ENCODE measurements at regions not wholly inside any gene's neighbourhood (a gene's known extent, or its start where the extent isn't known, plus 50 kb on each side); places are given as distances from the start of the nearest gene placed in this dataset.

GRCh38 chr2:78318275-78318674 is 707.2 kb upstream of the REG3G start:
- Mint-ChIP-seq H3K27me3 (ENCODE audit: low read depth) (no peaks in the 10 kb centered on the region), H3K4me1 (ENCODE audit: low read depth) (no peaks in the 10 kb centered on the region), H3K4me3 (no peak overlapping the region), H3K9me3 (peaks cover 19% of the 10 kb centered on the region), H3K36me3 (ENCODE audit: insufficient read depth) (no peaks in the 10 kb centered on the region)
- ATAC-seq (no peak), DNase-seq (no peak)

GRCh38 chr2:78330193-78330592 is 695.3 kb upstream of the REG3G start:
- ATAC-seq (no peak), DNase-seq (no peak)
- no peaks in the 10 kb centered on the region for H3K27me3 Mint-ChIP-seq (ENCODE audit: low read depth)
- H3K36me3 Mint-ChIP-seq (ENCODE audit: insufficient read depth) = no peaks in the 10 kb centered on the region
- H3K4me1 Mint-ChIP-seq (ENCODE audit: low read depth) = no peaks in the 10 kb centered on the region
- H3K4me3 Mint-ChIP-seq = no peak overlapping the region
- peaks cover 3% of the 10 kb centered on the region for H3K9me3 Mint-ChIP-seq

DNA sequence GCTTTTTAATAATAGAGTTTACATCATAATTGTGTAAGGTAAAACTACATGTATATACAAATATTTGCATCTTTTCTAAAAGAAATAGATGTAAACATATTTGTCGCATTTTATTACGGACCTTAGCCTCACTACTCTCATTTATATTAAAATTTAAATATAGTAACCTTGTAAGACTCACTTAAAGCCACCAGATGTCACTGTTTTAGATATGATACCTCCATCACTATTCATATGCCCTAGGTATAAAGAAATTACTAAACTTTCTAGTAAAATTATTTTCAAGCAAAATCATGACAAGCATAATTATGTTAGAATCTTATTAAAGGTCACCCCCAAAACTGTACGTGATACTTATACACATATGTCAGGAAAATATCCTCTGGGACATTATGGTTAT is 674.3 kb upstream of the REG3G start:
- DNase-seq (no peak), ATAC-seq (no peak)
- Mint-ChIP-seq H3K4me1 (ENCODE audit: low read depth) (no peaks in the 10 kb centered on the region), H3K27me3 (ENCODE audit: low read depth) (no peaks in the 10 kb centered on the region), H3K36me3 (ENCODE audit: insufficient read depth) (no peaks in the 10 kb centered on the region), H3K9me3 (peaks cover 11% of the 10 kb centered on the region), H3K4me3 (no peak overlapping the region)

GRCh38 chr2:78353168-78353567 is 672.3 kb upstream of the REG3G start:
- ATAC-seq (no peak), DNase-seq (no peak)
- H3K9me3 Mint-ChIP-seq = peaks cover 14% of the 10 kb centered on the region
- H3K36me3 Mint-ChIP-seq (ENCODE audit: insufficient read depth) = no peaks in the 10 kb centered on the region
- H3K4me1 Mint-ChIP-seq (ENCODE audit: low read depth) = no peaks in the 10 kb centered on the region
- no peaks in the 10 kb centered on the region for H3K27me3 Mint-ChIP-seq (ENCODE audit: low read depth)
- no peak overlapping the region for H3K4me3 Mint-ChIP-seq

- no peak for ATAC-seq
- Mint-ChIP-seq H3K4me3 (no peak overlapping the region), H3K4me1 (ENCODE audit: low read depth) (no peaks in the 10 kb centered on the region), H3K9me3 (peaks cover 22% of the 10 kb centered on the region), H3K27me3 (ENCODE audit: low read depth) (no peaks in the 10 kb centered on the region), H3K36me3 (ENCODE audit: insufficient read depth) (no peaks in the 10 kb centered on the region)
- DNase-seq = no peak
Measured at GRCh38 chr2:78355967-78356366, 669.5 kb upstream of the REG3G start.

- Mint-ChIP-seq H3K4me3 (no peak overlapping the region), H3K36me3 (ENCODE audit: insufficient read depth) (no peaks in the 10 kb centered on the region), H3K4me1 (ENCODE audit: low read depth) (no peaks in the 10 kb centered on the region), H3K9me3 (peaks cover 13% of the 10 kb centered on the region), H3K27me3 (ENCODE audit: low read depth) (no peaks in the 10 kb centered on the region)
- DNase-seq (no peak), ATAC-seq (no peak)
Measured at GRCh38 chr2:78383576-78383975, 641.9 kb upstream of the REG3G start.

- ATAC-seq = no peak
Measured at GRCh38 chr2:78397198-78397597, 628.3 kb upstream of the REG3G start.

DNA sequence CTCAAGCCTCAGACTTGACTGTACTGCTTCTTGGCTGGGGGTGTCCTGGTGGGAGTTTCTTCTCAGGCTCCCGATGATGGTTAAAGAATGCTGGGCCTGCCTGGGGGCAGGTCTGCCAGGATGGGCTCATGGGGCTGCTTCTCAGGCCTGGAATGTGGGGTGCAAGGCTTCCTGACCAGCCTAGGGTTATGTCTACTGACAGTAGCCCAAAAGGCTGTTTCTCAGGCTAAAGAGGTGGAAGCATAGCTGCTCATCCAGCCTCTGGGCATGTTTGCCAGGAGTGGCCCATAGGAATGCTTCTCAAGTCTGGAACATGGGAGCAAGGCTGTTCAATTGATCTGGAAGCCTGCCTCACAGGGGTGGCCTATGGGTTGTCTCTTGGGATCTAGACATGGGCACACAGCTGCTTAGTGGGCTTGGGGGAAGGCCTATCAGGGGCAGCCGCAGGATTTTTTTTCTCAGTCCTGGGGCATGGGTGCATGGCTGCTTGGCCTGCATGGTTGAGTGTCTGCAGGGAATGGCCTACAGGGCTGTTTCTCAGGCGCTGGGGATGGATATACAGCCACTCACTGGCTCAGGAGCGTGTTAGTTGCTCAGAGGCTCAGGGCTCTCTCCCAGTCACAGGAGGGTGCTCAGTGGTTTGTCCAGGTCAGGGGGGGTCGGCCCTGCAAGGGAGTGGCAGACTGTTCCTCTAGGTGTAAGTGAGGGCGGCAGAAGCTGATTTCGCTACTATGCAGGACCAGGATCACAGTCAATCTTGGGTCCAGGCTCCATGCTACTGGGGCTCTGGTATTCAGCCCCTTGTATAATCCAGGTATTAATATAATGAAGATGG is 617.3 kb upstream of the REG3G start:
- no peak for DNase-seq
- no peaks in the 10 kb centered on the region for H3K36me3 Mint-ChIP-seq (ENCODE audit: insufficient read depth)
- no peaks in the 10 kb centered on the region for H3K4me1 Mint-ChIP-seq (ENCODE audit: low read depth)
- no peak overlapping the region for H3K4me3 Mint-ChIP-seq
- peaks cover 12% of the 10 kb centered on the region for H3K9me3 Mint-ChIP-seq
- H3K27me3 Mint-ChIP-seq (ENCODE audit: low read depth) = no peaks in the 10 kb centered on the region
- ATAC-seq = no peak

More at GRCh38 chr2:78397198-78397597, 628.3 kb upstream of the REG3G start:
- no peak for DNase-seq
- Mint-ChIP-seq H3K36me3 (ENCODE audit: insufficient read depth) (no peaks in the 10 kb centered on the region), H3K27me3 (ENCODE audit: low read depth) (no peaks in the 10 kb centered on the region), H3K4me3 (no peak overlapping the region), H3K9me3 (peaks cover 41% of the 10 kb centered on the region), H3K4me1 (ENCODE audit: low read depth) (no peaks in the 10 kb centered on the region)

- H3K9me3 Mint-ChIP-seq = peaks cover 12% of the 10 kb centered on the region
- H3K4me3 Mint-ChIP-seq = no peak overlapping the region
- no peaks in the 10 kb centered on the region for H3K4me1 Mint-ChIP-seq (ENCODE audit: low read depth)
- no peak for DNase-seq
- no peak for ATAC-seq
- H3K27me3 Mint-ChIP-seq (ENCODE audit: low read depth) = no peaks in the 10 kb centered on the region
- no peaks in the 10 kb centered on the region for H3K36me3 Mint-ChIP-seq (ENCODE audit: insufficient read depth)
Measured at GRCh38 chr2:78408795-78409118, 616.7 kb upstream of the REG3G start.

- H3K4me3 Mint-ChIP-seq = no peak overlapping the region
- DNase-seq = no peak
- ATAC-seq = no peak
- no peaks in the 10 kb centered on the region for H3K4me1 Mint-ChIP-seq (ENCODE audit: low read depth)
- no peaks in the 10 kb centered on the region for H3K27me3 Mint-ChIP-seq (ENCODE audit: low read depth)
- H3K9me3 Mint-ChIP-seq = peaks cover 16% of the 10 kb centered on the region
- no peaks in the 10 kb centered on the region for H3K36me3 Mint-ChIP-seq (ENCODE audit: insufficient read depth)
Measured at GRCh38 chr2:78411303-78411702, 614.2 kb upstream of the REG3G start.

DNA sequence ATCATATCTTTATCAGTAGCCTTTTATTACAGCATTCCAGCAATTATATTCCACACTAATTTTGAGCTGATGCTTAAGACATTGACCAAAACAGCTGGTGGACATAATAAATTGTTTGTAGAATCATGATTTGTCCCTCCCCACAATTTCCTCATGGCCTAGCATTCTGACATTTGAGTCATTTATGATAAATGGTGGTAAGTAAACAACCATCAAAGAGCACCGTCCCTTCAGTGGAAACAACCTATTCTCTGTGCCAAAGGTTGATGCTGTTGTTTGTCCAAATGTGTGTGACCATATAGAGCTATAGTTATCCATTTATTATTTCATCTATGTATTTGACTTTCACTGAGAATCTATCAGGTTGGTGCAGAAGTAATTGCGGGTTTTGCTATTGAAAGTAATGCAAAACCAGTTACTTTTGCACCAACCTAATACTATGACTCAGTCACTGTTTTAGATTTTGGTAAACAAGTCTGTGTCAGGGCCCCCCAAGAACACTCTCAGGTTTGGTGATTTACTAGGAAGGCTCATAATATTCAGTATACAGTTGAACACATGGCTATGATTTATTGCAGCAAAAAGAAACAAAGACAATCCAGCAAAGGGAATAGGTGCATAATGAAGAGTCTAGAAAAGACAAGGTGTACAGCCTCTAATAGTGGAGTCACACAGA is 608.7 kb upstream of the REG3G start:
- H3K9me3 Mint-ChIP-seq = peaks cover 18% of the 10 kb centered on the region
- H3K36me3 Mint-ChIP-seq (ENCODE audit: insufficient read depth) = no peaks in the 10 kb centered on the region
- no peak overlapping the region for H3K4me3 Mint-ChIP-seq
- ATAC-seq (no peak), DNase-seq (no peak)
- no peaks in the 10 kb centered on the region for H3K4me1 Mint-ChIP-seq (ENCODE audit: low read depth)
- H3K27me3 Mint-ChIP-seq (ENCODE audit: low read depth) = no peaks in the 10 kb centered on the region

DNA sequence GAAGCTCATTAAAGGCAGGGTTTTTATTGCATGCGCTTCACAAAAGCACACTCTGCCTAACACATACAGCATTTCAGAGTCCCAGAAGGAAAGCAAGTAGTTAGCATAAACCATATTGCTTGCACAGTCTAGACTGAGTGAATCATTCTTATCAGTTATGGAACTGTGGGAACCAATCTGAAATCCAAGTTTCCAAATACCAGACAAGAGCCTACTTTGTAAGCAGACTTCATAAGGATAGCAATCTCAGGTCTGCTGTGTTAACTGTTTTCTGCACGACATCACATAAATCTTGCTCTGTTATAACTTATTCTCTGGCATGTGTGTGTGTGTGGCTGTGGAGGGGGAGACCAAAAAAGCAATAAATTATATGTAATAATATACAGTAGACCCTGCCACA is 608.1 kb upstream of the REG3G start:
- H3K4me3 Mint-ChIP-seq = no peak overlapping the region
- H3K9me3 Mint-ChIP-seq = peaks cover 18% of the 10 kb centered on the region
- H3K27me3 Mint-ChIP-seq (ENCODE audit: low read depth) = no peaks in the 10 kb centered on the region
- ATAC-seq = no peak
- no peaks in the 10 kb centered on the region for H3K36me3 Mint-ChIP-seq (ENCODE audit: insufficient read depth)
- DNase-seq = no peak
- H3K4me1 Mint-ChIP-seq (ENCODE audit: low read depth) = no peaks in the 10 kb centered on the region

DNA sequence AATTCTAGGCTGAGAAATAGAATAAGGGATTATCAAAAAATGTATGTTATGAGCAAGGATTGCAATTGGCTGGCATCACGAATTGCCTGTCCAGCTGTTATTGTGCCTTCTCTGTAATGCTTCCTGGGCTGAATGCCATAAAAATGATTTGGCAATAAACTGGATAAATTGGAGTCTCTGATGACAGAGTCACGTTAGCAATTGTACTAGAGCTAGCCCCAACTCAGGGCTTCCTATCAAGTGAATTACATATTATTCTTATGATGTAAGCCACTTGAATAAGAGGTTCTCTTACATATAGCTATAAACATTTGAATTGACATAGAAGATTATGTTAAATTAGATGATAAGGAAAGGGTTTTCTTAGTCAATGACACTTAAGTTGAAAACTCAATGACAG is 607.5 kb upstream of the REG3G start:
- ATAC-seq (no peak), DNase-seq (no peak)
- peaks cover 18% of the 10 kb centered on the region for H3K9me3 Mint-ChIP-seq
- no peaks in the 10 kb centered on the region for H3K4me1 Mint-ChIP-seq (ENCODE audit: low read depth)
- no peak overlapping the region for H3K4me3 Mint-ChIP-seq
- no peaks in the 10 kb centered on the region for H3K27me3 Mint-ChIP-seq (ENCODE audit: low read depth)
- H3K36me3 Mint-ChIP-seq (ENCODE audit: insufficient read depth) = no peaks in the 10 kb centered on the region

- no peaks in the 10 kb centered on the region for H3K36me3 Mint-ChIP-seq (ENCODE audit: insufficient read depth)
- no peak for ATAC-seq
- DNase-seq = no peak
- H3K27me3 Mint-ChIP-seq (ENCODE audit: low read depth) = no peaks in the 10 kb centered on the region
- H3K4me3 Mint-ChIP-seq = no peak overlapping the region
- H3K4me1 Mint-ChIP-seq (ENCODE audit: low read depth) = no peaks in the 10 kb centered on the region
- H3K9me3 Mint-ChIP-seq = peaks cover 21% of the 10 kb centered on the region
Measured at GRCh38 chr2:78420132-78420531, 605.4 kb upstream of the REG3G start.

- H3K36me3 Mint-ChIP-seq (ENCODE audit: insufficient read depth) = no peaks in the 10 kb centered on the region
- no peak for DNase-seq
- no peak overlapping the region for H3K4me3 Mint-ChIP-seq
- no peaks in the 10 kb centered on the region for H3K4me1 Mint-ChIP-seq (ENCODE audit: low read depth)
- no peaks in the 10 kb centered on the region for H3K27me3 Mint-ChIP-seq (ENCODE audit: low read depth)
- peaks cover 9% of the 10 kb centered on the region for H3K9me3 Mint-ChIP-seq
- no peak for ATAC-seq
Measured at GRCh38 chr2:78423631-78424030, 601.9 kb upstream of the REG3G start.
